GM23338 (cell line): ENCODE measurements at regions not wholly inside any gene's neighbourhood (a gene's known extent, or its start where the extent isn't known, plus 50 kb on each side); places are given as distances from the start of the nearest gene placed in this dataset.

Experiments
- ATAC-seq: fragments of 200-7000 bp; cut with Tn5 transposase; 3 replicates; pipeline ENCODE4 v1.9.1; 2020
- DNase-seq: peaks from one replicate; pipeline ENCODE4 v3.0.0-alpha.2; 2015; ENCODE audit warnings: low spot score
- H2AFZ ChIP-seq: fragments of 200-600 bp; sonication (generic); 2 replicates; pipeline ENCODE4 v1.8.0; 2016; ENCODE audit warnings: antibody characterized with exemption, mild to moderate bottlenecking, moderate library complexity
- H3F3A ChIP-seq: fragments of 200-600 bp; sonication (generic); replicated peaks from 2 replicates; pipeline ENCODE4 v1.8.0; 2017; ENCODE audit warnings: antibody characterized with exemption, mixed run types, low read depth
- H3K27ac ChIP-seq: fragments of 200-600 bp; sonication (generic); 2 replicates; pipeline ENCODE4 v1.6.1; 2016; ENCODE audit warnings: low read depth
- H3K27me3 ChIP-seq: fragments of 200-600 bp; sonication (generic); 2 replicates; pipeline ENCODE4 v1.8.0; 2016; ENCODE audit warnings: mild to moderate bottlenecking, mixed run types, moderate library complexity; ENCODE audit not compliant: insufficient read depth
- H3K36me3 ChIP-seq: fragments of 200-600 bp; sonication (generic); 2 replicates; pipeline ENCODE4 v1.8.0; 2016; ENCODE audit warnings: mild to moderate bottlenecking; ENCODE audit not compliant: insufficient read depth
- H3K4me1 ChIP-seq: fragments of 200-600 bp; sonication (generic); 2 replicates; pipeline ENCODE4 v1.8.0; 2016; ENCODE audit warnings: mild to moderate bottlenecking, moderate library complexity; ENCODE audit not compliant: insufficient read depth
- H3K4me2 ChIP-seq: fragments of 200-600 bp; sonication (generic); 2 replicates; pipeline ENCODE4 v1.7.1; 2017; ENCODE audit warnings: mixed run types
- H3K4me3 ChIP-seq: fragments of 200-600 bp; sonication (generic); 2 replicates; pipeline ENCODE4 v1.6.1; 2016; ENCODE audit warnings: mixed run types
- H3K79me2 ChIP-seq: fragments of 200-600 bp; sonication (generic); replicated peaks from 2 replicates; pipeline ENCODE4 v1.8.0; 2017; ENCODE audit warnings: mild to moderate bottlenecking; ENCODE audit not compliant: insufficient read depth
- H3K9me2 ChIP-seq: fragments of 200-600 bp; sonication (generic); 2 replicates; pipeline ENCODE4 v1.8.0; 2017; ENCODE audit not compliant: insufficient read depth
- H4K20me1 ChIP-seq: fragments of 200-600 bp; sonication (generic); replicated peaks from 2 replicates; pipeline ENCODE4 v1.8.0; 2017; ENCODE audit warnings: mild to moderate bottlenecking; ENCODE audit not compliant: insufficient read depth
- H3K27ac Mint-ChIP-seq: 2 replicates; pipeline ENCODE4 v1.8.0; 2020; ENCODE audit warnings: inconsistent platforms, mild to moderate bottlenecking, moderate library complexity, mixed read lengths
- H3K27me3 Mint-ChIP-seq: 3 replicates; pipeline ENCODE4 v1.8.0; 2022; ENCODE audit warnings: low read depth, mild to moderate bottlenecking, moderate library complexity, mixed read lengths, inconsistent platforms; ENCODE audit not compliant: insufficient read depth, poor library complexity
- H3K36me3 Mint-ChIP-seq: 3 replicates; pipeline ENCODE4 v1.8.0; 2021; ENCODE audit warnings: low read depth, mild to moderate bottlenecking, inconsistent platforms, moderate library complexity, mixed read lengths
- H3K4me1 Mint-ChIP-seq: 3 replicates; pipeline ENCODE4 v1.8.0; 2020; ENCODE audit warnings: mild to moderate bottlenecking, inconsistent platforms, mixed read lengths
- H3K4me3 Mint-ChIP-seq: 3 replicates; pipeline ENCODE4 v1.8.0; 2021; ENCODE audit warnings: moderate library complexity, mild to moderate bottlenecking, inconsistent platforms, mixed read lengths
- H3K9me3 Mint-ChIP-seq: 3 replicates; pipeline ENCODE4 v1.8.0; 2020; ENCODE audit warnings: moderate library complexity, mild to moderate bottlenecking, inconsistent platforms, mixed read lengths
- CREB1 ChIP-seq: fragments of 250-450 bp; sonication (Bioruptor Pico); IDR thresholded peaks from 2 replicates; pipeline ENCODE4 v1.5.0; 2020; ENCODE audit warnings: low read depth, mild to moderate bottlenecking, moderate library complexity
- EZH2 ChIP-seq: fragments of 200-600 bp; sonication (generic); IDR thresholded peaks from one replicate; pipeline ENCODE4 v1.8.0; 2017; ENCODE audit warnings: antibody characterized with exemption, mild to moderate bottlenecking, low read depth; ENCODE audit not compliant: unreplicated experiment
- EZH2phosphoT487 ChIP-seq: fragments of 200-600 bp; sonication (generic); IDR thresholded peaks from one replicate; pipeline ENCODE4 v1.8.1; 2018; ENCODE audit warnings: antibody characterized with exemption; ENCODE audit not compliant: unreplicated experiment
- POLR2AphosphoS5 ChIP-seq: IDR thresholded peaks from 2 replicates; pipeline ENCODE4 v1.6.1; 2016; ENCODE audit warnings: antibody characterized with exemption, low read depth
- STAT1 ChIP-seq: IDR thresholded peaks from one replicate; pipeline ENCODE4 v1.6.1; 2016; ENCODE audit warnings: antibody characterized with exemption; ENCODE audit not compliant: unreplicated experiment
- TF ChIP-seq, protein P1 (sequence below): IDR thresholded peaks from one replicate; pipeline ENCODE4 v1.6.1; 2018; ENCODE audit warnings: antibody characterized with exemption; ENCODE audit not compliant: unreplicated experiment
- TF ChIP-seq, protein P2 (sequence below): fragments of 250-450 bp; sonication (Bioruptor Pico); IDR thresholded peaks from 2 replicates; pipeline ENCODE4 v1.5.0; 2020; ENCODE audit warnings: mild to moderate bottlenecking, moderate library complexity

GRCh38 chr9:129482521-129483414, 138.1 kb downstream of the C9orf50 start:
- DNase-seq, result peak; percentile 75
- Mint-ChIP-seq H3K36me3 (no peaks in the 10 kb centered on the region), H3K9me3 (no peaks in the 10 kb centered on the region; the same call in 2 of the 3 replicates), H3K27me3 (peaks cover 73% of the 10 kb centered on the region), H3K27ac (no peak overlapping the region), H3K4me1 (peaks cover 33% of the 10 kb centered on the region), H3K4me3 (peak overlapping the region; percentile 71)
- Histone ChIP-seq H3K4me1 (peaks cover 18% of the 10 kb centered on the region), H3K27ac (no peak overlapping the region), H4K20me1 (no peaks in the 10 kb centered on the region; the same call in 1 of the 2 replicates), H3K79me2 (no peaks in the 10 kb centered on the region), H3K4me3 (peak overlapping the region; percentile 69), H3F3A (0 out of 2 replicates have a peak, but pooled peaks cover 8% of the 10 kb centered on the region), H2AFZ (peak overlapping the region; percentile 89), H3K27me3 (peaks cover 78% of the 10 kb centered on the region), H3K4me2 (peak overlapping the region; percentile 91), H3K9me2 (no peaks in the 10 kb centered on the region), H3K36me3 (no peaks in the 10 kb centered on the region)
- peak; percentile 48 for ATAC-seq
- TF ChIP-seq EZH2phosphoT487 (peak; percentile 61), CREB1 (CRISPR knock-in tag) (no peak), EZH2 (peak; percentile 72)

DNA sequence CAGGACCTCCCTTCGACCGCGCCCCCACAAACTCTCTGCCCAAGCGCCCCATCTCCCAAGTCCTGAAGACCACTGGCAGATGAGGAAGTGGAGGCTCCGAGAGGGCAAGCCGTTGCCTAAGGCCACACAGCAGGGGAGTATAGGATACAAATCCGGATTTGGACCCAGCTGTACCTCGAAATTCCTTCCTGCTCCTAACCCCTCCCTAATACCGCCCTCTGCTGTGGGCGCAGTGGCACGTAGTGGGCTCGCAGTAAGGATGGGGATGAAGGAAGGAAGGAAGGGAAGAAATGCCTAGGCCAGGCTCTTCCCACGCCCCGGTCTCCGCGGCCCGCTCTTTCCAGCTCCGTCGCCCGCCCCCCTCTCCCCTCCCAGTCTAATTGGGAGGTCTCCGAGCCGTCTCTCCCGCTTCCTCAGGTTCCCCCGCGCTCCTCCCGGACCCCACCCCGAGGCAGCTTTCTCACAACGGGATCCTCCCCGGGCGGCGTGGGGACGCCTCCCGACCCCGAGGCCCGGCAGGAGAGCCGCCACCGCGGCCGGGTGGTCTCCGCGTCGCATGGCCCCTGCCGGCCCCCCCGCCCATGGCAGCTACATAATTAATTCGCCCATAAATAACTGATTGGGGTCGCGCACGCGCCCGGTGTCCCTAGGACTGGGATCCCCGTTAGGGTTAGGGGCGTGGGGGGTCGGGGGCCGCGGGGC, 138.9 kb downstream of the C9orf50 start:
- Mint-ChIP-seq H3K9me3 (no peaks in the 10 kb centered on the region), H3K4me1 (peaks cover 28% of the 10 kb centered on the region), H3K27me3 (peaks cover 68% of the 10 kb centered on the region), H3K4me3 (peak overlapping the region; percentile 63), H3K27ac (no peak overlapping the region), H3K36me3 (no peaks in the 10 kb centered on the region)
- peaks cover 13% of the 10 kb centered on the region for H3K4me1 ChIP-seq
- H3K4me2 ChIP-seq, result peak overlapping the region; percentile 89
- peak overlapping the region; percentile 69 for H3K4me3 ChIP-seq
- H2AFZ ChIP-seq, result peak overlapping the region; percentile 69; the same call in 1 of the 2 replicates
- no peak overlapping the region for H3K27ac ChIP-seq
- H4K20me1 ChIP-seq, result no peaks in the 10 kb centered on the region; the same call in 1 of the 2 replicates
- peak; percentile 51 for DNase-seq
- peaks cover 70% of the 10 kb centered on the region for H3K27me3 ChIP-seq
- 0 out of 2 replicates have a peak, but pooled peaks cover 8% of the 10 kb centered on the region for H3F3A ChIP-seq
- H3K9me2 ChIP-seq, result no peaks in the 10 kb centered on the region
- no peaks in the 10 kb centered on the region for H3K79me2 ChIP-seq
- ATAC-seq, result peak; percentile 8
- H3K36me3 ChIP-seq, result no peaks in the 10 kb centered on the region
- TF ChIP-seq STAT1 (no peak), EZH2 (peak; percentile 27), POLR2AphosphoS5 (no peak)
- TF ChIP-seq, protein P1, sequence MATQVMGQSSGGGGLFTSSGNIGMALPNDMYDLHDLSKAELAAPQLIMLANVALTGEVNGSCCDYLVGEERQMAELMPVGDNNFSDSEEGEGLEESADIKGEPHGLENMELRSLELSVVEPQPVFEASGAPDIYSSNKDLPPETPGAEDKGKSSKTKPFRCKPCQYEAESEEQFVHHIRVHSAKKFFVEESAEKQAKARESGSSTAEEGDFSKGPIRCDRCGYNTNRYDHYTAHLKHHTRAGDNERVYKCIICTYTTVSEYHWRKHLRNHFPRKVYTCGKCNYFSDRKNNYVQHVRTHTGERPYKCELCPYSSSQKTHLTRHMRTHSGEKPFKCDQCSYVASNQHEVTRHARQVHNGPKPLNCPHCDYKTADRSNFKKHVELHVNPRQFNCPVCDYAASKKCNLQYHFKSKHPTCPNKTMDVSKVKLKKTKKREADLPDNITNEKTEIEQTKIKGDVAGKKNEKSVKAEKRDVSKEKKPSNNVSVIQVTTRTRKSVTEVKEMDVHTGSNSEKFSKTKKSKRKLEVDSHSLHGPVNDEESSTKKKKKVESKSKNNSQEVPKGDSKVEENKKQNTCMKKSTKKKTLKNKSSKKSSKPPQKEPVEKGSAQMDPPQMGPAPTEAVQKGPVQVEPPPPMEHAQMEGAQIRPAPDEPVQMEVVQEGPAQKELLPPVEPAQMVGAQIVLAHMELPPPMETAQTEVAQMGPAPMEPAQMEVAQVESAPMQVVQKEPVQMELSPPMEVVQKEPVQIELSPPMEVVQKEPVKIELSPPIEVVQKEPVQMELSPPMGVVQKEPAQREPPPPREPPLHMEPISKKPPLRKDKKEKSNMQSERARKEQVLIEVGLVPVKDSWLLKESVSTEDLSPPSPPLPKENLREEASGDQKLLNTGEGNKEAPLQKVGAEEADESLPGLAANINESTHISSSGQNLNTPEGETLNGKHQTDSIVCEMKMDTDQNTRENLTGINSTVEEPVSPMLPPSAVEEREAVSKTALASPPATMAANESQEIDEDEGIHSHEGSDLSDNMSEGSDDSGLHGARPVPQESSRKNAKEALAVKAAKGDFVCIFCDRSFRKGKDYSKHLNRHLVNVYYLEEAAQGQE, result no peak
- TF ChIP-seq, protein P2, sequence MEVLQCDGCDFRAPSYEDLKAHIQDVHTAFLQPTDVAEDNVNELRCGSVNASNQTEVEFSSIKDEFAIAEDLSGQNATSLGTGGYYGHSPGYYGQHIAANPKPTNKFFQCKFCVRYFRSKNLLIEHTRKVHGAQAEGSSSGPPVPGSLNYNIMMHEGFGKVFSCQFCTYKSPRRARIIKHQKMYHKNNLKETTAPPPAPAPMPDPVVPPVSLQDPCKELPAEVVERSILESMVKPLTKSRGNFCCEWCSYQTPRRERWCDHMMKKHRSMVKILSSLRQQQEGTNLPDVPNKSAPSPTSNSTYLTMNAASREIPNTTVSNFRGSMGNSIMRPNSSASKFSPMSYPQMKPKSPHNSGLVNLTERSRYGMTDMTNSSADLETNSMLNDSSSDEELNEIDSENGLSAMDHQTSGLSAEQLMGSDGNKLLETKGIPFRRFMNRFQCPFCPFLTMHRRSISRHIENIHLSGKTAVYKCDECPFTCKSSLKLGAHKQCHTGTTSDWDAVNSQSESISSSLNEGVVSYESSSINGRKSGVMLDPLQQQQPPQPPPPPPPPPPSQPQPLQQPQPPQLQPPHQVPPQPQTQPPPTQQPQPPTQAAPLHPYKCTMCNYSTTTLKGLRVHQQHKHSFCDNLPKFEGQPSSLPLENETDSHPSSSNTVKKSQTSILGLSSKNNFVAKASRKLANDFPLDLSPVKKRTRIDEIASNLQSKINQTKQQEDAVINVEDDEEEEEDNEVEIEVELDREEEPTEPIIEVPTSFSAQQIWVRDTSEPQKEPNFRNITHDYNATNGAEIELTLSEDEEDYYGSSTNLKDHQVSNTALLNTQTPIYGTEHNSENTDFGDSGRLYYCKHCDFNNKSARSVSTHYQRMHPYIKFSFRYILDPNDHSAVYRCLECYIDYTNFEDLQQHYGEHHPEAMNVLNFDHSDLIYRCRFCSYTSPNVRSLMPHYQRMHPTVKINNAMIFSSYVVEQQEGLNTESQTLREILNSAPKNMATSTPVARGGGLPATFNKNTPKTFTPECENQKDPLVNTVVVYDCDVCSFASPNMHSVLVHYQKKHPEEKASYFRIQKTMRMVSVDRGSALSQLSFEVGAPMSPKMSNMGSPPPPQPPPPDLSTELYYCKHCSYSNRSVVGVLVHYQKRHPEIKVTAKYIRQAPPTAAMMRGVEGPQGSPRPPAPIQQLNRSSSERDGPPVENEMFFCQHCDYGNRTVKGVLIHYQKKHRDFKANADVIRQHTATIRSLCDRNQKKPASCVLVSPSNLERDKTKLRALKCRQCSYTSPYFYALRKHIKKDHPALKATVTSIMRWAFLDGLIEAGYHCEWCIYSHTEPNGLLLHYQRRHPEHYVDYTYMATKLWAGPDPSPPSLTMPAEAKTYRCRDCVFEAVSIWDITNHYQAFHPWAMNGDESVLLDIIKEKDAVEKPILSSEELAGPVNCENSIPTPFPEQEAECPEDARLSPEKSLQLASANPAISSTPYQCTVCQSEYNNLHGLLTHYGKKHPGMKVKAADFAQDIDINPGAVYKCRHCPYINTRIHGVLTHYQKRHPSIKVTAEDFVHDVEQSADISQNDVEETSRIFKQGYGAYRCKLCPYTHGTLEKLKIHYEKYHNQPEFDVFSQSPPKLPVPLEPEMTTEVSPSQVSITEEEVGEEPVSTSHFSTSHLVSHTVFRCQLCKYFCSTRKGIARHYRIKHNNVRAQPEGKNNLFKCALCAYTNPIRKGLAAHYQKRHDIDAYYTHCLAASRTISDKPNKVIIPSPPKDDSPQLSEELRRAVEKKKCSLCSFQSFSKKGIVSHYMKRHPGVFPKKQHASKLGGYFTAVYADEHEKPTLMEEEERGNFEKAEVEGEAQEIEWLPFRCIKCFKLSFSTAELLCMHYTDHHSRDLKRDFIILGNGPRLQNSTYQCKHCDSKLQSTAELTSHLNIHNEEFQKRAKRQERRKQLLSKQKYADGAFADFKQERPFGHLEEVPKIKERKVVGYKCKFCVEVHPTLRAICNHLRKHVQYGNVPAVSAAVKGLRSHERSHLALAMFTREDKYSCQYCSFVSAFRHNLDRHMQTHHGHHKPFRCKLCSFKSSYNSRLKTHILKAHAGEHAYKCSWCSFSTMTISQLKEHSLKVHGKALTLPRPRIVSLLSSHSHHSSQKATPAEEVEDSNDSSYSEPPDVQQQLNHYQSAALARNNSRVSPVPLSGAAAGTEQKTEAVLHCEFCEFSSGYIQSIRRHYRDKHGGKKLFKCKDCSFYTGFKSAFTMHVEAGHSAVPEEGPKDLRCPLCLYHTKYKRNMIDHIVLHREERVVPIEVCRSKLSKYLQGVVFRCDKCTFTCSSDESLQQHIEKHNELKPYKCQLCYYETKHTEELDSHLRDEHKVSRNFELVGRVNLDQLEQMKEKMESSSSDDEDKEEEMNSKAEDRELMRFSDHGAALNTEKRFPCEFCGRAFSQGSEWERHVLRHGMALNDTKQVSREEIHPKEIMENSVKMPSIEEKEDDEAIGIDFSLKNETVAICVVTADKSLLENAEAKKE (CRISPR knock-in tag), result no peak
